Upper lobe of right lung (tissue), 1 donor: ENCODE measurements at regions not wholly inside any gene's neighbourhood (a gene's known extent, or its start where the extent isn't known, plus 50 kb on each side); places are given as distances from the start of the nearest gene placed in this dataset.

Source experiments
- ATAC-seq: fragments of 200-7000 bp; cut with Tn5 transposase; one replicate; pipeline ENCODE4 v1.9.1; 2020; ENCODE audit warnings: mild to moderate bottlenecking, moderate library complexity
- DNase-seq: peaks from one replicate; pipeline ENCODE4 v3.0.0-alpha.2; 2020
- H3K27ac ChIP-seq: fragments of 200-600 bp; one replicate; pipeline ENCODE4 v1.8.0; 2022
- H3K27me3 ChIP-seq: fragments of 200-600 bp; one replicate; pipeline ENCODE4 v1.8.0; 2022; ENCODE audit warnings: mild to moderate bottlenecking
- H3K36me3 ChIP-seq: fragments of 200-600 bp; one replicate; pipeline ENCODE4 v1.8.0; 2022
- H3K4me1 ChIP-seq: fragments of 200-600 bp; one replicate; pipeline ENCODE4 v1.8.0; 2022
- H3K4me3 ChIP-seq: fragments of 200-600 bp; one replicate; pipeline ENCODE4 v1.8.0; 2022; ENCODE audit warnings: mild to moderate bottlenecking
- H3K9me3 ChIP-seq: fragments of 200-600 bp; one replicate; pipeline ENCODE4 v1.8.0; 2022
- intact Hi-C: fragments of 100-400 bp; cut with DNase I; formaldehyde crosslinking; loops from one replicate; pipeline ENCODE4 v1.11.0; 2022
- TF ChIP-seq, protein P1 (sequence below): fragments of 200-600 bp; IDR thresholded peaks from one replicate; pipeline ENCODE4 v1.8.0; 2022; ENCODE audit warnings: antibody characterized with exemption
- donor health status: DM: no; HTN: yes; CAD: no; lungs with severe emphysema.

DNA sequence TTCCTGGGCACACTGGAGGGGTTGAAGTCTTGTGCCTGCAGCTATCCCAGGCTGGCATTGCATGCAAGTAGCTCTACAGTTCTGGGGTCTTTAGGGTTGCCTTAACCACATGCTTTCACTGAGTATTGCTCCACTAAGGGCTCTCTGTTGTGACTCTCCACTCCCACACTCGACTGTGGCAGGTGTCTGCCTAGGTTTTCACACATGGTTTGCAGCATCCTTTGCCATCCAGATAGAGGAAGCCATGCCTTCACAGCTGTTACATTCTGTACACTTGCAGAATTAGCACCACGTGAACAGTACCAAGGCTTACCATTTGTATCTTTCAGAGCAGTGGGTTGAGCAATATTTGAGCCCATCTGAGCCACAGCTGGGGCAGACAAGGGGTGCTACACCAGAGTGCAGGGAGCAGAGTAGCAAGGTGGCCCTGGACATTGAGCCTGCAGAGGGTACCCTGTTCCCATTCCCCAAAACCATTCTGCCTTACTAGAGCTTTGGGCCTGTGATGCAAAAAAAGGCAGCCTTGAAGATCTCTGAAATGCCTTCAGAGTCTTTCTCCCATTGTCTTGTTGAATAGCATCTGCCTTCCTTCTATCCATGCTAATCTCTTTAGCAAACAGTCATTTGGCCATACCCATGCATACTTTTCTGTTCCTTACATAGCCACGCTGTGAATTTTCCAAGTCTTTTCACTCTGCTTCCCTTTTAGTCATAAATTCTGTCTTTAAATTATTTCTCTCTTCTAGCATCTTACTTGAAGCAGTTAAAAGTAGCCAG is 95.2 kb upstream of the PLCL2 start:
- H3K27me3 ChIP-seq, result no peaks in the 10 kb centered on the region
- no peaks in the 10 kb centered on the region for H3K9me3 ChIP-seq
- no peak overlapping the region for H3K27ac ChIP-seq
- ATAC-seq (peak; percentile 65), DNase-seq (no peak)
- H3K36me3 ChIP-seq, result no peaks in the 10 kb centered on the region
- intact Hi-C loops, result no loop called here
- TF ChIP-seq, protein P1, sequence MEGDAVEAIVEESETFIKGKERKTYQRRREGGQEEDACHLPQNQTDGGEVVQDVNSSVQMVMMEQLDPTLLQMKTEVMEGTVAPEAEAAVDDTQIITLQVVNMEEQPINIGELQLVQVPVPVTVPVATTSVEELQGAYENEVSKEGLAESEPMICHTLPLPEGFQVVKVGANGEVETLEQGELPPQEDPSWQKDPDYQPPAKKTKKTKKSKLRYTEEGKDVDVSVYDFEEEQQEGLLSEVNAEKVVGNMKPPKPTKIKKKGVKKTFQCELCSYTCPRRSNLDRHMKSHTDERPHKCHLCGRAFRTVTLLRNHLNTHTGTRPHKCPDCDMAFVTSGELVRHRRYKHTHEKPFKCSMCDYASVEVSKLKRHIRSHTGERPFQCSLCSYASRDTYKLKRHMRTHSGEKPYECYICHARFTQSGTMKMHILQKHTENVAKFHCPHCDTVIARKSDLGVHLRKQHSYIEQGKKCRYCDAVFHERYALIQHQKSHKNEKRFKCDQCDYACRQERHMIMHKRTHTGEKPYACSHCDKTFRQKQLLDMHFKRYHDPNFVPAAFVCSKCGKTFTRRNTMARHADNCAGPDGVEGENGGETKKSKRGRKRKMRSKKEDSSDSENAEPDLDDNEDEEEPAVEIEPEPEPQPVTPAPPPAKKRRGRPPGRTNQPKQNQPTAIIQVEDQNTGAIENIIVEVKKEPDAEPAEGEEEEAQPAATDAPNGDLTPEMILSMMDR, result no peak
- no peak overlapping the region for H3K4me3 ChIP-seq
- no peaks in the 10 kb centered on the region for H3K4me1 ChIP-seq

DNA sequence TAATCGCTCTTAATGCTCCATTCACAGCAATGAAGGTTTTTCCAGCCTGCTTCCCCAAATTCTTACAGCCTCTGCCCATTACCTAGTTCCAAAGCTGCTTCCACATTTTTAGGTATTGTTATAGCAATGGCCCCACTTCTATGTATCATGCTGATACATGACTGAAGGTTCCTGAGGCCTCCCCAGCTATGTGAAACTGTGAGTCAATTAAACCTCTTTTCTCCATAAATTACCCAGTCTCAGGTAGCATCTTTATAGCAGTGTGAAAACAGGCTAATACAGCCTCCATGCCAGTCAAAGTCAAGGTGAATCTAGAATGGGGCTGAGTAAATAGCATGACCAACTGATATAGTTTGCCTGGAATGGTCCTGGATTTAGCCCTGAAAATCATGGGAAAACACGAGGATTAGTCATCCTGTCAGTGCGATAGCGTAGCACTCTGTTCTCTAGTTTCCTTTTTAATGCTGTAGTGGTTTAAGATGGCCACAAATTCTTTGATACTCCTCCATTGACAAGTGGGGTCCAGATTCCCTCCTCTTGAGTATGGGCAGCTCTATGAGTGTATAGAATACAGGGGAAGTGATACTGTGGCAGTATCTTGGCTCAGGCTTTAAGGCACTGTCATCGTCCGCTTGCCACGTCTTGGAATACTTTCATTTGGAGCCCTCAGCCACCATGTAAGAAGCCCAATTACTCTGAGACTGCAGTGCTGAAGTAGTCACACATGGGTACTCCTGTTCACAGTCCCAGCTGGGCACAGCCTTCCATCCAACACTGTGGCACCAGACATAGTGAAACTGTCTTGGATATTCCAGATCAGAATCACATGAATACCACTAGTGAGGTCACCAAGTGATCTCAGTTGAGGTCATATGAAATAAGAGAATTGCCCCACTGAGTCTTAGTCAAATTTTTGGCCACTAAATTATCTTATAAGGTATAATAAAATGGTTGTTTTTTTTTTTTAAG is 94.0 kb upstream of the PLCL2 start:
- Histone ChIP-seq H3K27me3 (no peaks in the 10 kb centered on the region), H3K27ac (no peak overlapping the region), H3K4me1 (no peaks in the 10 kb centered on the region), H3K4me3 (no peak overlapping the region), H3K9me3 (no peaks in the 10 kb centered on the region), H3K36me3 (no peaks in the 10 kb centered on the region)
- DNase-seq (no peak), ATAC-seq (no peak)
- TF ChIP-seq, protein P1, result no peak
- intact Hi-C loops, result no loop called here

DNA sequence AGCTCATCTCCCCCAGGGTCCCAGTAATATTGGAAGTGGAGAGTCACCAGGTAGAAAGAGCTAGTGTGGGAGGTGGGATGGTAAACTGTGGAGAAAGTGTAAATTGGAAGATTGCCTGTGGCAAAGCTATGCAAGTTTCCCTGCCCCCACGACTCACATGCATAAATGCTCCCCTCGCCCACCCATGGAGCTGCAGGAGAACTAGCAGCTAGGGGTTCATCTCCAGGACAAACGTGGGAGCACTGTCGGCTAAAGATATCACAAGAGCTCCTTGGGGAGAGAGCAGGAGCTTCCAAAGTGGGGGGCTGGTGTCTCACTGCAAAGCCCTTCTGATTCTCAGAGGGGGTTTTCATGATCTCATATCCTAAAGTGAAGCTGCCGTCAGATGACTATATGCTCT is 91.4 kb upstream of the PLCL2 start:
- Histone ChIP-seq H3K4me3 (no peak overlapping the region), H3K9me3 (no peaks in the 10 kb centered on the region), H3K27ac (no peak overlapping the region), H3K27me3 (no peaks in the 10 kb centered on the region), H3K4me1 (no peaks in the 10 kb centered on the region), H3K36me3 (no peaks in the 10 kb centered on the region)
- DNase-seq (no peak), ATAC-seq (no peak)
- TF ChIP-seq, protein P1, result no peak
- intact Hi-C loops, result no loop called here

DNA sequence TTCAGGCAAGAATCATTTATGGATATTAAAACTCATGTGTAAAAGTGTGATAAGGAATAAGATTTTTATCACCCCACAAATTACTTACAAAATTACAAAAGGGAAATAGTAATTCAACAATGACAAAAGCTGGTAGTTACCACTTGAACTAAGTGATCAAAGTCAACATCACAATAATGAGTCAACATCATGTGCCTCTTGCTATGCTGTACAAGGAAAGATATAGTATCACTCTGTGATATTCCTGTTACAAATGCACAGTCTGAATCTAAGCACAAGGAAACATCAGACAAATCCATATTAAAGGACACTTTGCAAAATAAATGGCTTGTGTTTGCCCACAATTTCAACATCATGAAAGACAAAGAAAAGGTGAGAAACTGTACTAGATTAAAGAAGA is 90.5 kb upstream of the PLCL2 start:
- TF ChIP-seq, protein P1, result no peak
- intact Hi-C loops, result no loop called here

DNA sequence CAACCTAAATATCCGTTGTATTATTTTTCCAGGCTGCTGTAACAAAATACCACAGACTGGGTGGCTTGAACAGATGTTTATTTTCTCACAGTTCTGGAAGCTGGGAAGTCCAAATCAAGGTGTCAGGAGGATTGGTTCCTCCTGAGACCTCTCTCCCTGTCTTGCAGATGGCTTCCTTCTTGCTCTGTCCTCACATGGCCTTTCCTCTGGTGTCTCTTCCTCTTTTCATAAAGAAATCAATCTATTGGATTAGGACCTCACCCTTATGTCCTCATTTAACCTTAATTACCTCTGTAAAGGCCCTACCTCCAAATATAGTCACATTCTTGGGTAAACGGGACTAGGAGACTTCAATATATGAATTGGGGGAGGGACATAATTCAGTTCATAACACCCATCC is 89.2 kb upstream of the PLCL2 start:
- TF ChIP-seq, protein P1, result no peak
- Histone ChIP-seq H3K4me1 (peaks cover 3% of the 10 kb centered on the region), H3K36me3 (no peaks in the 10 kb centered on the region), H3K9me3 (no peaks in the 10 kb centered on the region), H3K4me3 (no peak overlapping the region), H3K27ac (no peak overlapping the region), H3K27me3 (no peaks in the 10 kb centered on the region)
- intact Hi-C loops, result no loop called here
- ATAC-seq (peak; percentile 35), DNase-seq (no peak)

More for the DNA sequence above, 90.5 kb upstream of the PLCL2 start:
- H3K4me1 ChIP-seq, result no peaks in the 10 kb centered on the region
- ATAC-seq (no peak), DNase-seq (no peak)
- H3K36me3 ChIP-seq, result no peaks in the 10 kb centered on the region
- no peak overlapping the region for H3K27ac ChIP-seq
- H3K4me3 ChIP-seq, result no peak overlapping the region
- H3K9me3 ChIP-seq, result no peaks in the 10 kb centered on the region
- H3K27me3 ChIP-seq, result no peaks in the 10 kb centered on the region
